Sigmoid colon (tissue), 4 donors: ENCODE measurements at regions not wholly inside any gene's neighbourhood (a gene's known extent, or its start where the extent isn't known, plus 50 kb on each side); places are given as distances from the start of the nearest gene placed in this dataset.

Experiments
- EP300 ChIP-seq, 4 donors: sonication (generic); formaldehyde crosslinking; IDR thresholded peaks; one replicate each; pipeline ENCODE4 v1.6.1; 2017; ENCODE audit warnings: antibody characterized with exemption in 4 of 4
- POLR2A ChIP-seq, 2 donors: fragments of 450-650 bp; IDR thresholded peaks; one replicate each; pipeline ENCODE4 v1.6.1; 2016; ENCODE audit warnings: antibody characterized with exemption in 2 of 2, mild to moderate bottlenecking in 2 of 2, moderate library complexity in 2 of 2
- POLR2AphosphoS5 ChIP-seq, 4 donors: sonication (generic); formaldehyde crosslinking; IDR thresholded peaks; one replicate each; pipeline ENCODE4 v1.6.1; 2017; ENCODE audit warnings: antibody characterized with exemption in 4 of 4
- TF ChIP-seq, protein P1 (sequence below), 4 experiments: fragments of 450-650 bp in 3 of 4; fragments of 200-600 bp in 1 of 4; IDR thresholded peaks; one replicate each; pipeline ENCODE4 v1.5.1; 2016 to 2019; ENCODE audit warnings: antibody characterized with exemption in 4 of 4, mild to moderate bottlenecking in 3 of 4, moderate library complexity in 2 of 4

DNA sequence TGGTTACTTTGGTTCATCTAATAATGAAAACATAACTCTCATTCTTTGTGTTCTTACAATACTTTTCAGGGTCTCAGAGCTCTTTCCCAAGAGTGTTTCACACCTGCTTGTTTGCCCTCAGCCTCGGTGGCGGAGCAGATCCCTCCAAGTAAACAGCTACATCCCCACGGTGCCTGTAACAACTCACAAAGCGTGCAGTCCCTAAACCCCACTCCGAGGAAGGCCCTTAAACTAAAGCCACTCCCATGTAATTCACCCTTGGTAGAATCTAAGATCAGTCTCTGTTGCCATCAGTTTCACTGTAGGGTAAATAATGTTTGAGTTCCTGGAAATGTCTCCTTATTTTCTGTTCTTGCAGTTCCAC is 101.1 kb downstream of the TFAP2A start:
- TF ChIP-seq, protein P1, sequence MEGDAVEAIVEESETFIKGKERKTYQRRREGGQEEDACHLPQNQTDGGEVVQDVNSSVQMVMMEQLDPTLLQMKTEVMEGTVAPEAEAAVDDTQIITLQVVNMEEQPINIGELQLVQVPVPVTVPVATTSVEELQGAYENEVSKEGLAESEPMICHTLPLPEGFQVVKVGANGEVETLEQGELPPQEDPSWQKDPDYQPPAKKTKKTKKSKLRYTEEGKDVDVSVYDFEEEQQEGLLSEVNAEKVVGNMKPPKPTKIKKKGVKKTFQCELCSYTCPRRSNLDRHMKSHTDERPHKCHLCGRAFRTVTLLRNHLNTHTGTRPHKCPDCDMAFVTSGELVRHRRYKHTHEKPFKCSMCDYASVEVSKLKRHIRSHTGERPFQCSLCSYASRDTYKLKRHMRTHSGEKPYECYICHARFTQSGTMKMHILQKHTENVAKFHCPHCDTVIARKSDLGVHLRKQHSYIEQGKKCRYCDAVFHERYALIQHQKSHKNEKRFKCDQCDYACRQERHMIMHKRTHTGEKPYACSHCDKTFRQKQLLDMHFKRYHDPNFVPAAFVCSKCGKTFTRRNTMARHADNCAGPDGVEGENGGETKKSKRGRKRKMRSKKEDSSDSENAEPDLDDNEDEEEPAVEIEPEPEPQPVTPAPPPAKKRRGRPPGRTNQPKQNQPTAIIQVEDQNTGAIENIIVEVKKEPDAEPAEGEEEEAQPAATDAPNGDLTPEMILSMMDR (IDR thresholded peaks at IDR 0.05) = no peak
- no peak for TF ChIP-seq POLR2A (IDR thresholded peaks at IDR 0.05)
- TF ChIP-seq EP300 (IDR thresholded peaks at IDR 0.05) = no peak
- TF ChIP-seq POLR2AphosphoS5 (IDR thresholded peaks at IDR 0.05) = no peak
